ENCODE measurements at regions not wholly inside any gene's neighbourhood (a gene's known extent, or its start where the extent isn't known, plus 50 kb on each side); places are given as distances from the start of the nearest gene placed in this dataset.

DNA sequence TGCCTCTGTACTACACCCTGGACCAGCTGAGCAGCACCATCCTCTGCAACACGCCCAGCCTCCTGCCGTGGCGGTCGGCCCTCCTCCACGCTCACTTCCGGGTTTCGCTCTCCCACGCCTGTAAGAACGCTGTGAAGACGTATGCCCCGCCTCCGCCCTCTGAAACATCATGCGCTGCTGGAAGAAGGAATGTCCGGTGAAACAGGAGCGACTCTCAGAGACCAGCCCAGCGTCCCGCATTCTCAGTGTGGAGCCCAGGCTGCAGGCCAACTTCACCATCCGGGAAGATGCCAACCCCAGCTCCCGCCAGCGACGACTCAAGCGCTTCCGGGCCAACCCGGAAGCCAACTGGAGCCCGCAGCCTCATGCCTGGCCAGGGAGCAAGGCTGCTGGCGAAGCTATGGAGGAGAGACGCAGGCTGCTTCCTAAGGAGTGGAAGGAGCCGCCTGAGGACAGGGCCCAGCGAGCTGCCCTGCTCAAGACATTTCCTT, 186.1 kb upstream of the SLITRK2 start:
- no peak for DNase-seq

GRCh38 chrX:145654486-145654885, 163.1 kb upstream of the SLITRK2 start:
- DNase-seq, result no peak

DNA sequence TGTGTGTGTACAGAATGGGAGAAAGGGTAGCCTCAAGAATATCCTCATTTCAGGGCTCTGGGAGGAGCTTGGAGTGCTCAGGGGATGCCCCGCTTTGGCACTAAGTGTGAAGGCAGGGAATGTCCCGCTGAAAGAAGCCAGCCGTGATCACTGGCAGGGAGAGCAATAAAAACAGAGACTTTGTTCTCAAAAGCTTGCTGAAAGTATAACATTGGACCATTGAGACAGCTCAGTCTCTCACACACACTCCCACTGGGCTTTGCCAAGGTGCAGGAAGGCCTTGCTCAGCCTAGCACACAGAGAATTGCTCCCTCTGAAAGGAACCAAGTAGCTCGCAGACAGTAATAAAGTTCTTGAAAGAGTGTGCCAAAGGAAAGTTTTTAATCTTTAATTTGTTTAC, 143.8 kb upstream of the SLITRK2 start:
- DNase-seq, result no peak

- DNase-seq, result no peak
Measured at GRCh38 chrX:145677109-145677817, 140.4 kb upstream of the SLITRK2 start.

GRCh38 chrX:145682518-145683298, 134.9 kb upstream of the SLITRK2 start:
- DNase-seq, result no peak

DNA sequence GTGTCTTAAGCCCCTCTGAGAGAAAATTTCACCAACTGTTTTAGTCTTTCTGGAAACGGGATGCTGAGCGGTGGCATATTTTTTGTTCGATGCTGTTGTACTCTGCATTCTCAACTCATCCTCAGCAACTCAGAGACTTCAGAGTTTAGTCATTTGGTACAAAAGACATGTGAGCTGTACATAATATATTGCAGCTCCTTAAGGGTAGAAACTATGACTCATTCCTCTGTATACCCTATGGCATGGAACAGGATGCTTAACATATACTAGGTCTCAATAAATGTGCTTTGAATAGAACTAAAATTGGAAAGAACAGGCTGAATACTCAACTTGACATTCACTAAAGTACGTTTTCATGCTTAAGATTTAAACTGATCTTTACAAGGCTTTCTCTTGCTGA, 130.5 kb upstream of the SLITRK2 start:
- DNase-seq, result no peak

GRCh38 chrX:145687707-145688106, 129.9 kb upstream of the SLITRK2 start:
- DNase-seq, result no peak

DNA sequence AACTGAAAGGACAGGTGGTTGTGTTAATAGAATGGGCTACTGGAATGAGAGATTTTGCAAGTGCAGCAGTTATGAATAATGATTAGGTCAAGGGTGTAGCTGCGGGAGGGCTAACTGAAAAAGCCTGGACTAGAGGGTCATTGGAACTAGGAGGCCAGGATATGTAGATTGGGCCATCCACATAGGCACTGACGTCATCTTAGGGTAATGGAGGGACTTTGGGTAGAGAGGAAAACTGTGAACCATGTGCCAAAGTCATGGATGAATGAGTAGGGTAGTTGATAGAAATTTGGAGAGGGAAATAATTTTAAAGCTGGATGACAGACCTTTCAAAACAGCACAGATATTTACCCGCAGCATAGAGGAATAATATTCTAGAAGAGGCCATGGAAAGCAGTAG, 123.6 kb upstream of the SLITRK2 start:
- DNase-seq, result no peak

DNA sequence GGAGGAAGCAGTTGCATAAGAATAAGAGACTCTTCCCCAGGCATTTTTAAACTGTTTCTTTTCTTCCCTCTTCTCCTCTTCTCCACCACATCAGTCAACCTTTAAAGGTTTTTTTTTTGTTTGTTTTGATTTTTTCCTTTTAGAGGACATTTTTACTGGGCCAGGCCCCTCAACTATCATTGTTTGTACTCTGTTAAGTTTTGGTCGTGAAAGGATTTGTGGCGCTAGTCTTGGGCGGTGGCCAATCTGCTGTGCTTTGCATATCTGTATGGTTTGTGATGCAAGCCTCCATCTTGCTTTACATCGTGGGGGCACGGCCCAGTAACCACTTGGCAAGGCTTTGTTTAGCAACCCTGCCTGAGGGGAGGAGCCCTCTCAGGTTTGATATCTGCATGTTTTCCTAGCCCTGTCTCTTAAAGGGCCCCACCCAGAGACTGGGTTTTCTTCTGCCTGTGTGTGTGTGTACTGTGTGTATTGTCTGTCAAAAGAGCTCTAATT, 101.9 kb upstream of the SLITRK2 start:
- DNase-seq, result no peak

DNA sequence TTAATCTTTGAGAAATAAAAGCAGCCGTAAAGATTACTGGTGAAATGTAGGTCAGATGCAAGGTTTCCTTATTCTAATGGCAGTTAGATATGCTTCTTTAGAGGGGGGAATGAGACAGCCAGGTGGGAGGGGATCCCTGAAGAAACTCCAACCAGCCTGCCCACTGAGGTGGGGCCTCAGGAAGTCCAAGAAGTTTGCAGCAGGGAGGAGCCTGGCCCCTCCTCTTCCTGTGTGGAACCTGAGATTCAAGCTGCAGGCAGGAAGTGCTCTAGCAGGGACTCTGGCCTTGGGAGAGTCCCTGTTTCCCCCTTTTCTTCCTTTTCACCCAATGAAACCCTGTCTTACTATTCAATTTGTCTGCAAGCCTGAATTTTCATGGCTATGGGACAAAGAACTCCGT, 101.4 kb upstream of the SLITRK2 start:
- no peak for DNase-seq

GRCh38 chrX:145727476-145727875, 90.2 kb upstream of the SLITRK2 start:
- no peak for DNase-seq

DNA sequence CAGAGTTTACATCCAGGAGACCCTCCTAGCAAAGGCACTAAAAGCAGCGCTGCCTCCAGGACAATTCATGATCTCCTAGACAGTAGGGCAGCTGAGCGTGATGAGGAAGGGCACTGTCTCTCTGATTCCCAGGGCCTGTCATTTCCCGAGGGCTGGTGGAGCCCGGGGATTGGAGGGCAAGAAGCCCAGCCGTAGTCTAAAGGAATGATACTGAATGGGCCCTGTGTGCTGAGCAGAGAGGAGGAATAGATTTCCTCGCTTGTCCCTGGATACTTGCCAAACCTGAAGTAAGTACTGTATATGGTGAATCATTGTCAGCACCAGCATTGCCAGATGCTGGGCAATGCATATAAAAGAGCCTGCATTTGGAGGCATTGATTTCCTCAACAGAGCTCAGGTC, 88.0 kb upstream of the SLITRK2 start:
- DNase-seq, result no peak

DNA sequence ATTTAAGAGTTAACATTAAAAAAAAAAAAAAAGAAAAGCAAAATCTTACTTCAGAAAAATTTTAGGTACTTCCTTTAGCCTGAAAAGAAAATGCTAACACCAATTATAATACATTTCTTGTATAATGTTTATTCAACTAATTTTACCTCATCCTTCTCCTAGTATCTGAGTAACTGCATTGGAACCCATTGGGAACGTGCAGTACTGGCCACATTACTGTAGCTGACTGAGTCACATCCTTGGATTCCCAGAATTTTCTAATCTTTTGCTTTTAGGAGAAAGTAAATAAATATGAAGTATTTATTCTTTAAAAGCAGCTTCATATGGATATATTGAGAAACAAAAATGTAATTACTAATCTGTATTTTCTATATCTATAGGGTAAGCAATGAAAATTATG, 82.6 kb upstream of the SLITRK2 start:
- no peak for DNase-seq

- no peak for DNase-seq
Measured at GRCh38 chrX:145751943-145752342, 65.7 kb upstream of the SLITRK2 start.
